ENCODE measurements at regions not wholly inside any gene's neighbourhood (a gene's known extent, or its start where the extent isn't known, plus 50 kb on each side); places are given as distances from the start of the nearest gene placed in this dataset.

DNA sequence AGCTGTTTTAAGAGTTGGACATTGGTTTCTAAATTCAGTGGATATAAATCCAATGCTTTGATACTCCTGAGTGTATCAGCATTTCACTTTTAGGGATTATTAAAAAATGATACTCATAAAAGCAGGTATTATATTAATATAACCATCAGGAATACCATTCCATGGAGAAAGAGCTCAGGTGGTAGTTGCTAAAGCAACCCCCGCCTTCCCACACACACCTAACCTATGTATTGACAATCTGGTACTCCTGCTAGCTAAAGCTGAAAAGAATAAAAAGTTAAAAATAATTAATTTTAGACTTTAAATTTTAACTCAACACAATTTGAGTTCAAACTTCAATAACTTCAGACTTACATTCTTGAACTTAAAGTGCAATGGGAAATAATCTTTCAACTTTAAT lies 717.1 kb upstream of the HS3ST1 start:
- H3K4me3 ChIP-seq (ENCODE audit: control insufficient read depth, low read depth, low read length): no peak overlapping the region
- no peak for TF ChIP-seq CTCF (IDR thresholded peaks at IDR 0.05; ENCODE audit: control insufficient read depth, insufficient read depth, low read depth, low read length, missing control alignments)
- no peak for DNase-seq (ENCODE audit: low read depth)

GRCh38 chr4:12145106-12145505 lies 716.4 kb upstream of the HS3ST1 start:
- H3K4me3 ChIP-seq (ENCODE audit: control insufficient read depth, low read depth, low read length): no peak overlapping the region
- no peak for DNase-seq (ENCODE audit: low read depth)
- no peak for TF ChIP-seq CTCF (IDR thresholded peaks at IDR 0.05; ENCODE audit: control insufficient read depth, insufficient read depth, low read depth, low read length, missing control alignments)

DNA sequence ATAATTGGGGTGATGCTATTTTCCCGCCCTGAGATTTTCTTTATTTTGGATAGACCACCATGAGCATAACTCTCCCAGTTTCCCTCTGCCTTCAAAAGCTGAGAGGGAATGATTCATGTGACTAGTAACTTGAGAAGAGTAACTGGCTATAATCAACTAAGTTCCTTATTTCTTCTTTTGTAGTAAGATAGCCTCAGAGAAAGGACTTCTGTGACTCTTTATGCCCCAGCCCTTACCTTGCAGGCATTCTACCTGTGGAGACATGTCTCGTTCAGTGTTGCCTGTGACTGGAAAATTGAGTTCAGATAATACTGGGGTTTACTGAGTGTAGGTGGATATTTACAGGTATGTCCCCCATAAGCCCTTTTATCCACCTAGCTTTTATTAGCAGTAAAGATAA lies 715.4 kb upstream of the HS3ST1 start:
- no peak overlapping the region for H3K4me3 ChIP-seq (ENCODE audit: control insufficient read depth, low read depth, low read length)
- DNase-seq (ENCODE audit: low read depth): no peak
- no peak for TF ChIP-seq CTCF (IDR thresholded peaks at IDR 0.05; ENCODE audit: control insufficient read depth, insufficient read depth, low read depth, low read length, missing control alignments)

- TF ChIP-seq CTCF (IDR thresholded peaks at IDR 0.05; ENCODE audit: control insufficient read depth, insufficient read depth, low read depth, low read length, missing control alignments): no peak
- H3K4me3 ChIP-seq (ENCODE audit: control insufficient read depth, low read depth, low read length): no peak overlapping the region
- no peak for DNase-seq (ENCODE audit: low read depth)
Observed at GRCh38 chr4:12140864-12141263, 712.2 kb upstream of the HS3ST1 start.

- no peak overlapping the region for H3K4me3 ChIP-seq (ENCODE audit: control insufficient read depth, low read depth, low read length)
- no peak for DNase-seq (ENCODE audit: low read depth)
- no peak for TF ChIP-seq CTCF (IDR thresholded peaks at IDR 0.05; ENCODE audit: control insufficient read depth, insufficient read depth, low read depth, low read length, missing control alignments)
Observed at GRCh38 chr4:12139296-12139695, 710.6 kb upstream of the HS3ST1 start.

GRCh38 chr4:12138488-12138887 lies 709.8 kb upstream of the HS3ST1 start:
- no peak for TF ChIP-seq CTCF (IDR thresholded peaks at IDR 0.05; ENCODE audit: control insufficient read depth, insufficient read depth, low read depth, low read length, missing control alignments)
- H3K4me3 ChIP-seq (ENCODE audit: control insufficient read depth, low read depth, low read length): no peak overlapping the region
- no peak for DNase-seq (ENCODE audit: low read depth)

- no peak for DNase-seq (ENCODE audit: low read depth)
- no peak overlapping the region for H3K4me3 ChIP-seq (ENCODE audit: control insufficient read depth, low read depth, low read length)
- TF ChIP-seq CTCF (IDR thresholded peaks at IDR 0.05; ENCODE audit: control insufficient read depth, insufficient read depth, low read depth, low read length, missing control alignments): no peak
Observed at GRCh38 chr4:12137575-12137974, 708.9 kb upstream of the HS3ST1 start.
